Neural crest cell (in vitro differentiated cells): ENCODE measurements at regions not wholly inside any gene's neighbourhood (a gene's known extent, or its start where the extent isn't known, plus 50 kb on each side); places are given as distances from the start of the nearest gene placed in this dataset.

Experiments
- DNase-seq: peaks from one replicate; pipeline ENCODE4 v3.0.0; 2021; ENCODE audit warnings: low read depth, mixed read lengths, low spot score
- H3K27ac Mint-ChIP-seq: one replicate; pipeline ENCODE4 v1.8.0; 2021; ENCODE audit warnings: mild to moderate bottlenecking, mixed read lengths; ENCODE audit not compliant: unreplicated experiment
- H3K27me3 Mint-ChIP-seq: 2 replicates; pipeline ENCODE4 v1.8.0; 2021; ENCODE audit warnings: low read depth, mild to moderate bottlenecking, mixed read lengths
- H3K36me3 Mint-ChIP-seq: 2 replicates; pipeline ENCODE4 v1.8.0; 2021; ENCODE audit warnings: low read depth, mild to moderate bottlenecking, mixed read lengths
- H3K4me1 Mint-ChIP-seq: 2 replicates; pipeline ENCODE4 v1.8.0; 2021; ENCODE audit warnings: mixed read lengths
- H3K4me3 Mint-ChIP-seq: one replicate; pipeline ENCODE4 v1.8.0; 2021; ENCODE audit warnings: mild to moderate bottlenecking, mixed read lengths
- H3K9me3 Mint-ChIP-seq: 2 replicates; pipeline ENCODE4 v1.8.0; 2021; ENCODE audit warnings: mixed read lengths
- TF ChIP-seq, protein P1 (sequence below): fragments of 200-600 bp; sonication (generic); conservative IDR thresholded peaks from 2 replicates; pipeline ENCODE4 v1.5.0; 2021; ENCODE audit warnings: antibody characterized with exemption, mild to moderate bottlenecking

DNA sequence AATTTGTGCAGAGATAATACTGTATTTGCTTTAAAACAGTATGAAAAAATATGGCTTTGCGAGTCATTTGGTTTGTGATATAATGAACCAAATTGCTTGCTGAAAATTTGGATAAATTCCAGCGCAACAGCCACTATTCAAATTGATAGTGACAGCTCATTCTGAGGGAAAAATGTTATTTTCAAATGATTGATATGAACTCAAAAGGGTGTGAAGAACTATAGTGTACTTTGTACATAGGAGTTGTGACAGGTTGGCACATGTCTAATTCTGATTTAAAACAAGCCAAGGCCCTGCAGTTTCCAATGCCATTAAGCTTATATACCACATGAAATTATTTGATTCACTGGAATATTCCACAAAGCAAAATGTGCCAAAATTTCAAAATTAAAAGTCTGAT, 1628.9 kb upstream of the AGA start:
- no peak for DNase-seq
- Mint-ChIP-seq H3K4me3 (no peak overlapping the region), H3K27me3 (no peaks in the 10 kb centered on the region), H3K27ac (no peak overlapping the region), H3K36me3 (no peaks in the 10 kb centered on the region), H3K9me3 (no peaks in the 10 kb centered on the region), H3K4me1 (no peaks in the 10 kb centered on the region)
- TF ChIP-seq, protein P1, sequence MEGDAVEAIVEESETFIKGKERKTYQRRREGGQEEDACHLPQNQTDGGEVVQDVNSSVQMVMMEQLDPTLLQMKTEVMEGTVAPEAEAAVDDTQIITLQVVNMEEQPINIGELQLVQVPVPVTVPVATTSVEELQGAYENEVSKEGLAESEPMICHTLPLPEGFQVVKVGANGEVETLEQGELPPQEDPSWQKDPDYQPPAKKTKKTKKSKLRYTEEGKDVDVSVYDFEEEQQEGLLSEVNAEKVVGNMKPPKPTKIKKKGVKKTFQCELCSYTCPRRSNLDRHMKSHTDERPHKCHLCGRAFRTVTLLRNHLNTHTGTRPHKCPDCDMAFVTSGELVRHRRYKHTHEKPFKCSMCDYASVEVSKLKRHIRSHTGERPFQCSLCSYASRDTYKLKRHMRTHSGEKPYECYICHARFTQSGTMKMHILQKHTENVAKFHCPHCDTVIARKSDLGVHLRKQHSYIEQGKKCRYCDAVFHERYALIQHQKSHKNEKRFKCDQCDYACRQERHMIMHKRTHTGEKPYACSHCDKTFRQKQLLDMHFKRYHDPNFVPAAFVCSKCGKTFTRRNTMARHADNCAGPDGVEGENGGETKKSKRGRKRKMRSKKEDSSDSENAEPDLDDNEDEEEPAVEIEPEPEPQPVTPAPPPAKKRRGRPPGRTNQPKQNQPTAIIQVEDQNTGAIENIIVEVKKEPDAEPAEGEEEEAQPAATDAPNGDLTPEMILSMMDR: no peak

DNA sequence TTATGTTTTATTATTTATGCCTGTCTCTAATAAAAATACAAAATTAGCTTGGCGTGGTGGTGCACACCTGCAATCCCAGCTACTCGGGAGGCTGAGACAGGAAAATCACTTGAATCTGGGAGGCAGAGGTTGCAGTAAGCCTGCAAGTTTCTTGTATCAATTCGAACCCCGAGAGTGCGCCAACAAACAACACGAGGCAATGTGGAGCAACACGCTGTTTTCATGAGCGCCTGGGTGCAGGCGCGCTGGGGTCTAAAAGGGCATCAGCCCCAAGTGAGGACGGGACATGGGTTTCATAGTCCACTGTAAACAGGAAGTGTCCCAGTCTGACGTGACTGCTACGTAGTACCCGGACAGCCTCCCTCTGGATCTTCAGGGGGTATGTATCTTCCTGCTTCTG, 1634.6 kb upstream of the AGA start:
- no peak overlapping the region for H3K4me3 Mint-ChIP-seq
- TF ChIP-seq, protein P1: no peak
- H3K9me3 Mint-ChIP-seq: no peaks in the 10 kb centered on the region
- H3K27ac Mint-ChIP-seq: no peak overlapping the region
- no peaks in the 10 kb centered on the region for H3K4me1 Mint-ChIP-seq
- no peak for DNase-seq
- H3K27me3 Mint-ChIP-seq: no peaks in the 10 kb centered on the region
- no peaks in the 10 kb centered on the region for H3K36me3 Mint-ChIP-seq

DNA sequence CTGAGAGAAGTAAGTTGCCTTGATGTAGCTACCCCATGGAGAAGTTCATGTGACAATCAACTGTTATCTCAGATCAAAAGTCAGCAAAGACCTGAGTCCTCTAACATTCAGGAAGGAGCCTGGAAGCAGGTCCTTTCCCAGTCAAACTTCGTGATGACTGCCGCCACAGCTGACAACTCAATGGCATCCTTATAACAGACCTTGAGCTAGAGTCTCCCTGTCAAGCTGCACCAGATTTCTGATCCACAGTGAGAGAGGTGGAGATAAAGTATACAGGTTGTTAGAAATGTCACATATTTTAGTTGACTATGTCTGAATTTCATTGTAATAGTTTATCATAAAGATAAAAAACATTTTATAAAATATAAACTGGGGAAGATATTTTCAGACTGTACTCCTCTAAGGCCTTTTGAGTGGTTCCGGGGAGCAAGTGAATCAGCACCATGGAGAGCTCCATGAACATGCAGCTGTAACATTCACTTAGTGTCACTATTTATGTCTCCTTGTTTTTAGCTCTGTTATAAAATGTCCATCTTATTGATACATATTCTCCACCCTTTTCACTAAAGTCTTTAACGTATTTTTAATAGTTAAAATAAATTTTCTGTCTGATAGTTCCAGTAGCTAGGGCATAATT, 1653.5 kb upstream of the AGA start:
- Mint-ChIP-seq H3K9me3 (no peaks in the 10 kb centered on the region), H3K27ac (no peak overlapping the region), H3K4me1 (no peaks in the 10 kb centered on the region), H3K4me3 (no peak overlapping the region), H3K27me3 (peaks cover 9% of the 10 kb centered on the region), H3K36me3 (no peaks in the 10 kb centered on the region)
- TF ChIP-seq, protein P1: no peak
- peak; percentile 53 for DNase-seq

DNA sequence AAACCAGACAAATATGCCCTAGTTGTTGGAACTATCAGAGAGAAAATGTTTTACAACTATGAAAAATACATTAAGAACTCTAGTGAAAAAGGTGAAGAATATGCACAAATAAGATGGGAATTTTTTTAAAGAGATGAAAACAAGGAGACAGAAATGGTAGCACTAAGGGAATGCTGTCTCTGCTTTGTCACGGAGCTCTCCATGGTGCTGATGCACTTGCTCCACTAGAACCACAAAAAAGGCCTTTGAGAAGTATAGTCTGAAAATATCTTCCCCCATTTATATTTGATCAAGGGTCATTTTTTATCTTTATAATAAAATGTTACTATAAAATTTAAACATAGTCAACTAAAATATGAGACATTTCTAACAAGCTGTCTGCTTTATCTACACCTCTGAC, 1655.5 kb upstream of the AGA start:
- H3K36me3 Mint-ChIP-seq: no peaks in the 10 kb centered on the region
- peak; percentile 42 for DNase-seq

DNA sequence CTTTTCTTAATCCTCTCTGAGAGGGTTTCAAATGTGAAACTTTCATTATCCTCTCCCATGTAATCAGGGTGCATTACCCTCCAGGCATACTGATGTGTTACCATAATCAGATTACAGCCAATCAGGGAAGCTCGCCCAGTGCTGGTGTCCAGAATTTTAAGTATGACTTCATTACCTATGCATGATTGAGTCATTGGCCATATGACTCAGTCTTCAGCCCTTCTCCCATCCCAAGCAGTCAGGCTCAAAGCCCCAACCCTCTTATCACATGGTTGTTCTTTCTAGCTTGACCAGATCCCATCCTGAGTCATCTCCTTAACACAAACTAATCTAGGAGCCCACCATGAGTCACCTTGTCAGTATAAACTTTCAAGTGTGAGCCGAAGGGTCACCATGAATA, 1668.1 kb upstream of the AGA start:
- DNase-seq: no peak
- Mint-ChIP-seq H3K9me3 (peaks cover 2% of the 10 kb centered on the region), H3K36me3 (no peaks in the 10 kb centered on the region), H3K4me3 (no peak overlapping the region), H3K27ac (no peak overlapping the region), H3K27me3 (peaks cover under 1% of the 10 kb centered on the region), H3K4me1 (no peaks in the 10 kb centered on the region)
- TF ChIP-seq, protein P1: no peak

More for the DNA sequence above, 1655.5 kb upstream of the AGA start:
- H3K27ac Mint-ChIP-seq: no peak overlapping the region
- no peak overlapping the region for H3K4me3 Mint-ChIP-seq
- no peaks in the 10 kb centered on the region for H3K9me3 Mint-ChIP-seq
- TF ChIP-seq, protein P1: no peak
- peaks cover 2% of the 10 kb centered on the region for H3K27me3 Mint-ChIP-seq
- H3K4me1 Mint-ChIP-seq: no peaks in the 10 kb centered on the region
